ENCODE measurements at regions not wholly inside any gene's neighbourhood (a gene's known extent, or its start where the extent isn't known, plus 50 kb on each side); places are given as distances from the start of the nearest gene placed in this dataset.

DNA sequence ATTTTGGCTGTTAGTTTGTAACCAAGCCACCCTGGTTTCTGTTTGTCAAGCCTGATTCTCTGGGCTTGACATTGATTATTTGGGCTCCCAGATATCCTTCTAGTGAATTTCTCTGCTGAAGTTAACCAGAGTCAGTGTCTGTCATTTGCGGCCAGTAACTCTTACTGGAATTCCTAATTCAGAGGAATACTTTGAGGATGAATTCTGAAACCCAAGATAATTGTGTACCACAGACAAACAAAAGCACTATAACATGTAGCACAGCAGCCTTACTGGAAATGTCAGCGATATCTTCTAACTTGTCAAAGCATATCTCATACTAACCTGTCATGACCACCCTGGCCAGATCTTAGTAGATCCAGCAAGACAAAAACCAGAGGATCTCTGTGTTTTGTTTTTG, 84.4 kb upstream of the HIF1A start:
- TF ChIP-seq, protein P1, sequence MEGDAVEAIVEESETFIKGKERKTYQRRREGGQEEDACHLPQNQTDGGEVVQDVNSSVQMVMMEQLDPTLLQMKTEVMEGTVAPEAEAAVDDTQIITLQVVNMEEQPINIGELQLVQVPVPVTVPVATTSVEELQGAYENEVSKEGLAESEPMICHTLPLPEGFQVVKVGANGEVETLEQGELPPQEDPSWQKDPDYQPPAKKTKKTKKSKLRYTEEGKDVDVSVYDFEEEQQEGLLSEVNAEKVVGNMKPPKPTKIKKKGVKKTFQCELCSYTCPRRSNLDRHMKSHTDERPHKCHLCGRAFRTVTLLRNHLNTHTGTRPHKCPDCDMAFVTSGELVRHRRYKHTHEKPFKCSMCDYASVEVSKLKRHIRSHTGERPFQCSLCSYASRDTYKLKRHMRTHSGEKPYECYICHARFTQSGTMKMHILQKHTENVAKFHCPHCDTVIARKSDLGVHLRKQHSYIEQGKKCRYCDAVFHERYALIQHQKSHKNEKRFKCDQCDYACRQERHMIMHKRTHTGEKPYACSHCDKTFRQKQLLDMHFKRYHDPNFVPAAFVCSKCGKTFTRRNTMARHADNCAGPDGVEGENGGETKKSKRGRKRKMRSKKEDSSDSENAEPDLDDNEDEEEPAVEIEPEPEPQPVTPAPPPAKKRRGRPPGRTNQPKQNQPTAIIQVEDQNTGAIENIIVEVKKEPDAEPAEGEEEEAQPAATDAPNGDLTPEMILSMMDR (IDR thresholded peaks at IDR 0.05 in 2 of 3, conservative IDR thresholded peaks at IDR 0.05 in 1 of 3; ENCODE audit: borderline replicate concordance in 1 of 3, insufficient read depth in 1 of 3, low read depth in 2 of 3, low read length in 2 of 3), result no peak
- no peak for TF ChIP-seq SRF (IDR thresholded peaks at IDR 0.05; ENCODE audit: low read depth)
